D721Med (cell line): ENCODE measurements at regions not wholly inside any gene's neighbourhood (a gene's known extent, or its start where the extent isn't known, plus 50 kb on each side); places are given as distances from the start of the nearest gene placed in this dataset.

Experiments used
- DNase-seq: peaks from one replicate; pipeline ENCODE4 v3.0.0; 2011; ENCODE audit warnings: low spot score; ENCODE audit not compliant: insufficient read length
- FAIRE-seq: peaks from 2 replicates; lab custom pipeline; 2011; peaks lifted over from hg19 to GRCh38; lab: Jason Lieb, UNC
- TF ChIP-seq, protein P1 (sequence below): IDR thresholded peaks from 2 replicates; pipeline ENCODE4 v1.5.1; 2012; ENCODE audit warnings: mild to moderate bottlenecking, control low read depth; ENCODE audit not compliant: insufficient read depth; ENCODE audit errors: missing control alignments

GRCh38 chr17:34174496-34174895 lies 80.6 kb upstream of the CCL2 start:
- TF ChIP-seq, protein P1, sequence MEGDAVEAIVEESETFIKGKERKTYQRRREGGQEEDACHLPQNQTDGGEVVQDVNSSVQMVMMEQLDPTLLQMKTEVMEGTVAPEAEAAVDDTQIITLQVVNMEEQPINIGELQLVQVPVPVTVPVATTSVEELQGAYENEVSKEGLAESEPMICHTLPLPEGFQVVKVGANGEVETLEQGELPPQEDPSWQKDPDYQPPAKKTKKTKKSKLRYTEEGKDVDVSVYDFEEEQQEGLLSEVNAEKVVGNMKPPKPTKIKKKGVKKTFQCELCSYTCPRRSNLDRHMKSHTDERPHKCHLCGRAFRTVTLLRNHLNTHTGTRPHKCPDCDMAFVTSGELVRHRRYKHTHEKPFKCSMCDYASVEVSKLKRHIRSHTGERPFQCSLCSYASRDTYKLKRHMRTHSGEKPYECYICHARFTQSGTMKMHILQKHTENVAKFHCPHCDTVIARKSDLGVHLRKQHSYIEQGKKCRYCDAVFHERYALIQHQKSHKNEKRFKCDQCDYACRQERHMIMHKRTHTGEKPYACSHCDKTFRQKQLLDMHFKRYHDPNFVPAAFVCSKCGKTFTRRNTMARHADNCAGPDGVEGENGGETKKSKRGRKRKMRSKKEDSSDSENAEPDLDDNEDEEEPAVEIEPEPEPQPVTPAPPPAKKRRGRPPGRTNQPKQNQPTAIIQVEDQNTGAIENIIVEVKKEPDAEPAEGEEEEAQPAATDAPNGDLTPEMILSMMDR, result no peak
- DNase-seq (no peak), FAIRE-seq (no peak)

GRCh38 chr17:34176440-34176839 lies 78.6 kb upstream of the CCL2 start:
- DNase-seq (no peak), FAIRE-seq (no peak)
- TF ChIP-seq, protein P1, result no peak

- TF ChIP-seq, protein P1, result no peak
- DNase-seq (no peak), FAIRE-seq (no peak)
Observed at GRCh38 chr17:34177642-34178041, 77.4 kb upstream of the CCL2 start.

- TF ChIP-seq, protein P1, result no peak
- no peak for FAIRE-seq
- DNase-seq, result no peak
Observed at GRCh38 chr17:34178092-34178491, 77.0 kb upstream of the CCL2 start.

GRCh38 chr17:34182036-34182803 lies 72.9 kb upstream of the CCL2 start:
- no peak for DNase-seq
- FAIRE-seq, result no peak
- TF ChIP-seq, protein P1, result no peak

- no peak for FAIRE-seq
- no peak for DNase-seq
- TF ChIP-seq, protein P1, result no peak
Observed at GRCh38 chr17:34195987-34196386, 59.1 kb upstream of the CCL2 start.

DNA sequence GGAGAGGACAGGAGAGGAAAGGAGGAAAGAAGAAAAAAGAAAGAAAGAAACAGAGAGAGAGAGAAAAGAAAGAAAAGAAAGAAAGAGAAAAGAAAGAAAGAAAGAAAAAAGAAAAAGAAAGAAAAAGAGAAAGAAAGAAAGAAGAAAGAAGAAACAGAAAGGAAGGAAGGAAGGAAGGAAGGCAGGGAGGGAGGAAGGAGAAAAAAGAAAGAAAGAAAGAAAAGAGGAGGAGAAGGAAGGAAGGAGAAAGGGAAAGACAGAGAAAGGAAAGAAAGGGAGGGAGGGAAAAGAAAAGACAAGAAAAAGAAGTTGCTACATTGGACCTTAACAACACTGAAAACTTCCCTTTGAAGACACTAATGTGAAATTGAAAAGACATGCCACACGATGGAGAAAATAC lies 56.6 kb upstream of the CCL2 start:
- no peak for DNase-seq
- TF ChIP-seq, protein P1, result no peak
- FAIRE-seq, result no peak
